ENCODE measurements at regions not wholly inside any gene's neighbourhood (a gene's known extent, or its start where the extent isn't known, plus 50 kb on each side); places are given as distances from the start of the nearest gene placed in this dataset.
"Not testable (repeated sequence)": the region's sequence is repeated elsewhere in the genome, so short reads cannot be mapped to it uniquely, and the experiment has no call there.

DNA sequence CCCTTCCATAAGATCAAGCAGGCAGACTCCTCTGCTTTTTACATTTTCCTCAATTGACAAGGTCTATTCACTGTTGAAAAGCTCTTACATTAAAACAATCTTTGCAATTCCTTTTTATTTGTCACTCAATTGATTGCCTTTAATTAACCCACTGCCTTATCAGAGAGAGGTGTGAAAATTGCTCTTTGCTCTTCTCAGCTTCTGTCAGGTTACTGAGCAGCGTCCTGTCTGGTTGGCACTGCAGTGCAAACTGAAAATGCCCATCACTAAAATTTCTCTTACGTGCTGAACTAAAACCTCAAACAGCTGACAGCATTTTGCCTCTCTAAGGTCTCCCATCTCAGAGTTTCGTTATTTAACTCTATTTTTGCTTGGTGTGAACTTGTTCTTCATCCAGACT is 504.1 kb upstream of the ATXN7L3B start:
- H3K36me3 ChIP-seq, result no peaks in the 10 kb centered on the region
- H3K9me3 ChIP-seq, result no peaks in the 10 kb centered on the region
- H3K27me3 ChIP-seq, result no peaks in the 10 kb centered on the region
- ATAC-seq (no peak), DNase-seq (no peak)
- TF ChIP-seq, protein P1, sequence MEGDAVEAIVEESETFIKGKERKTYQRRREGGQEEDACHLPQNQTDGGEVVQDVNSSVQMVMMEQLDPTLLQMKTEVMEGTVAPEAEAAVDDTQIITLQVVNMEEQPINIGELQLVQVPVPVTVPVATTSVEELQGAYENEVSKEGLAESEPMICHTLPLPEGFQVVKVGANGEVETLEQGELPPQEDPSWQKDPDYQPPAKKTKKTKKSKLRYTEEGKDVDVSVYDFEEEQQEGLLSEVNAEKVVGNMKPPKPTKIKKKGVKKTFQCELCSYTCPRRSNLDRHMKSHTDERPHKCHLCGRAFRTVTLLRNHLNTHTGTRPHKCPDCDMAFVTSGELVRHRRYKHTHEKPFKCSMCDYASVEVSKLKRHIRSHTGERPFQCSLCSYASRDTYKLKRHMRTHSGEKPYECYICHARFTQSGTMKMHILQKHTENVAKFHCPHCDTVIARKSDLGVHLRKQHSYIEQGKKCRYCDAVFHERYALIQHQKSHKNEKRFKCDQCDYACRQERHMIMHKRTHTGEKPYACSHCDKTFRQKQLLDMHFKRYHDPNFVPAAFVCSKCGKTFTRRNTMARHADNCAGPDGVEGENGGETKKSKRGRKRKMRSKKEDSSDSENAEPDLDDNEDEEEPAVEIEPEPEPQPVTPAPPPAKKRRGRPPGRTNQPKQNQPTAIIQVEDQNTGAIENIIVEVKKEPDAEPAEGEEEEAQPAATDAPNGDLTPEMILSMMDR (IDR thresholded peaks at IDR 0.05), result no peak
- intact Hi-C loops (cut with DNase I), result no loop called here
- no peak overlapping the region for H3K27ac ChIP-seq
- no peaks in the 10 kb centered on the region for H3K4me1 ChIP-seq
- H3K4me3 ChIP-seq, result no peak overlapping the region

GRCh38 chr12:74039138-74039537 is 498.5 kb upstream of the ATXN7L3B start:
- H3K9me3 ChIP-seq; H3K4me3 ChIP-seq; H3K36me3 ChIP-seq; H3K27ac ChIP-seq; intact Hi-C loops (cut with DNase I); ATAC-seq; DNase-seq; H3K4me1 ChIP-seq; H3K27me3 ChIP-seq: not testable (repeated sequence)

DNA sequence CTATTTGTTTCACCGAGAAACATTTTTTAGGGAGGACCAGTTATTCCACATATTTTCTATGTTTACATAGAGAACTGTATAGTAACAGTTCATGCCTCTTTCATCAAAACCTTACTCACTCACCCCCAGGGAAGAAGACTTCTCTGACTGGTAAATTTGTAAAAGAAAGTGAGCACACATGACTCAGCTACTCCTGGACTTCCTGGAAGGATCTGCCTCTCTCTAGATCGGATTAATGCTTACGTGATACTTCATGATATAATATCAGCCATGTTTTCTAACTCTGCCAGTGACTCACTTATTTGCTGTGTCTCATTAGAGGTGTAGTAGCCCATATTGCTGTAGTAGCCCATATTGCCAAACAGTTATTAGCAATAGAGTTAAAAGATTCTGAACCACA is 494.3 kb upstream of the ATXN7L3B start:
- no peak overlapping the region for H3K27ac ChIP-seq

DNA sequence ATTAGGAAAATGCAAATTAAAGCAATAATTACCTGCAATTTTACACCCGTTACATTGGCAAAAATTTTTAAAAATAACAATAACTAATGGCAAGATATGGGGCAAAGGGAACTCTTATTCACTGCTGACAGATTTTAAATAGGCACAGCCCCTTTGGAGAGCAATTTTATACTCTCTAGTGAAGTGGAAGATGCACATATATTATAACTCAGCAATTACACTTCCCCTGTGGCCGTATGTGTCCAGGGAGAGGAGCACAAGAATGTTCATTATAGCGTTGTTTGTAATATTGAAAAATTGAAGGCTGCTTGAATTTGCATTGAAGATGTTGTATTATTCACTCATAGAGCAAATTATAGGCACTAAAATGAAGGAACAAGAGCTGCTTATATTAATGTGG is 488.3 kb upstream of the ATXN7L3B start:
- intact Hi-C loops (cut with DNase I), result no loop called here
- DNase-seq (no peak), ATAC-seq (no peak)
- no peak overlapping the region for H3K4me3 ChIP-seq
- H3K27ac ChIP-seq, result no peak overlapping the region
- TF ChIP-seq, protein P1 (IDR thresholded peaks at IDR 0.05), result no peak
- no peaks in the 10 kb centered on the region for H3K9me3 ChIP-seq
- H3K4me1 ChIP-seq, result no peaks in the 10 kb centered on the region
- H3K36me3 ChIP-seq, result no peaks in the 10 kb centered on the region
- H3K27me3 ChIP-seq, result no peaks in the 10 kb centered on the region

More for the DNA sequence above, 494.3 kb upstream of the ATXN7L3B start:
- DNase-seq, result no peak
- Histone ChIP-seq H3K4me1 (no peaks in the 10 kb centered on the region), H3K4me3 (no peak overlapping the region), H3K27me3 (no peaks in the 10 kb centered on the region), H3K36me3 (no peaks in the 10 kb centered on the region), H3K9me3 (no peaks in the 10 kb centered on the region)
- ATAC-seq, result no peak
- intact Hi-C loops (cut with DNase I), result no loop called here
- TF ChIP-seq, protein P1 (IDR thresholded peaks at IDR 0.05), result no peak

DNA sequence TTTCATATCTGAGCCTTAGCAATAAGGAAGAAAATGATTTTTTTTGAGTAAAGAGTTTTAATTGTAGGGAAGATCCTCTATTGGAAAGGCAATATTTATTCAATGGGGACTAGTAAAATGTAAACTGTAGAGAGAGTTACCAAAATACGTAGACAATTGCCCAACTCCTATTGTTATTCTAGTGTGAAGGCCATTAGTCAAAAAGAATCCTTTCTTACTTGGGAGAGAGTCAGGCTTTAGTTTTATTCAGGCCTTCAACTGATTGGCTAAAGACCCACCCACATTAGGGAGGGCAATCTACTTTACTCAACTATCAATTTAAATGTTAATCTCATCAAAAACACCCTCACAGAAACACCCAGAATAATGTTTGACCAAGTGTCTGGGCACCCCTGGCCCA is 485.8 kb upstream of the ATXN7L3B start:
- DNase-seq, result no peak
- Histone ChIP-seq H3K4me3 (no peak overlapping the region), H3K36me3 (no peaks in the 10 kb centered on the region), H3K27ac (no peak overlapping the region), H3K4me1 (no peaks in the 10 kb centered on the region), H3K9me3 (no peaks in the 10 kb centered on the region), H3K27me3 (no peaks in the 10 kb centered on the region)
- ATAC-seq, result no peak
- TF ChIP-seq, protein P1 (IDR thresholded peaks at IDR 0.05), result no peak
- intact Hi-C loops (cut with DNase I), result no loop called here

GRCh38 chr12:74066476-74066875 is 471.2 kb upstream of the ATXN7L3B start:
- peak; percentile 22 for ATAC-seq
- peak; percentile 46 for DNase-seq
- intact Hi-C loops (cut with DNase I), result no loop called here
- no peaks in the 10 kb centered on the region for H3K36me3 ChIP-seq
- TF ChIP-seq, protein P1 (IDR thresholded peaks at IDR 0.05), result no peak
- H3K27me3 ChIP-seq, result no peaks in the 10 kb centered on the region
- H3K9me3 ChIP-seq, result no peaks in the 10 kb centered on the region
- H3K4me1 ChIP-seq, result no peaks in the 10 kb centered on the region
- no peak overlapping the region for H3K4me3 ChIP-seq
- no peak overlapping the region for H3K27ac ChIP-seq
